H1 (cell line): ENCODE measurements at regions not wholly inside any gene's neighbourhood (a gene's known extent, or its start where the extent isn't known, plus 50 kb on each side); places are given as distances from the start of the nearest gene placed in this dataset.

Experiments used
- PHF8 ChIP-seq: fragments of 200-600 bp; sonication (generic); conservative IDR thresholded peaks from 2 replicates; pipeline ENCODE4 v1.7.1; 2012; ENCODE audit warnings: low read depth, mild to moderate bottlenecking, inconsistent platforms, low read length, moderate library complexity

DNA sequence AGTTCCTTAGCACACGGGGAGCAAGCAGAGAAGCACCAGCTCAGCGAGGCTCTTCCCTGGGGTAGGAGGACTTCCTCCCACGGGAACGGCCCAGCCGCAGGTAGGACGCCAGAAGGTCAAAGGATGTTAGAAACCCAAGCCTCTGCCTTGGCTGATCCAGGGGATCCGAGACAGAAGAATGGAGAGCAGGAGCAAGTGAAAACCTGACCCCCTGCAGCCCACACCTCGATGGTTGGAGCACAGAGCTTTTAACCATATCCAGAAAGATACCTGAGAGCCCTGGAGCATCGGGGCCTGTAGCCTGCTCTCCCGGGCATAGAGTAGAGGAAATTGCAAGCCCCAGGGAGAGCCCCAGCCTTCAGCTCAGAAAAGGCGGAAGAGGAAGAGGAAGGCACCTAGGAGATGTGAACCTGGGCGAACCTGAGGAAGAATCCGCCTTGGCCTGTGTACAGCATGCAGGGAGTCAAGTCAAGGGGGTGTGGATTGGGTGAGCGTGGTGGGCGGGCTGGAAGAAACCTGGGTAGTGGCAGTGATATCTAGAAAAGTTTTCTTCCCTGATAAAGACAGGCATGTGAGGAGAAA, 76.3 kb downstream of the PSMG1 start (continued):
- TF ChIP-seq PHF8 = no peak
